Hepatocyte (in vitro differentiated cells): ENCODE measurements at regions not wholly inside any gene's neighbourhood (a gene's known extent, or its start where the extent isn't known, plus 50 kb on each side); places are given as distances from the start of the nearest gene placed in this dataset.

Source experiments
- DNase-seq: peaks from one replicate; pipeline ENCODE4 v3.0.0-alpha.2; 2016; ENCODE audit warnings: low spot score
- H2AFZ ChIP-seq: fragments of 200-600 bp; sonication (generic); 2 replicates; pipeline ENCODE4 v1.6.0; 2016; ENCODE audit warnings: antibody characterized with exemption, mild to moderate bottlenecking
- H3K27ac ChIP-seq: fragments of 200-600 bp; sonication (generic); 2 replicates; pipeline ENCODE4 v1.5.1; 2016; ENCODE audit warnings: mild to moderate bottlenecking
- H3K27me3 ChIP-seq: fragments of 200-600 bp; sonication (generic); 2 replicates; pipeline ENCODE4 v1.6.1; 2016
- H3K36me3 ChIP-seq: fragments of 200-600 bp; sonication (generic); replicated peaks from 2 replicates; pipeline ENCODE4 v1.5.1; 2016; ENCODE audit warnings: low read depth; ENCODE audit not compliant: insufficient read depth
- H3K4me1 ChIP-seq: fragments of 200-600 bp; sonication (generic); 2 replicates; pipeline ENCODE4 v1.5.1; 2016; ENCODE audit warnings: mild to moderate bottlenecking, moderate library complexity; ENCODE audit not compliant: insufficient read depth
- H3K4me2 ChIP-seq: fragments of 200-600 bp; sonication (generic); 2 replicates; pipeline ENCODE4 v1.6.0; 2016
- H3K4me3 ChIP-seq: fragments of 200-600 bp; sonication (generic); 2 replicates; pipeline ENCODE4 v1.5.1; 2016; ENCODE audit warnings: mild to moderate bottlenecking
- H3K79me2 ChIP-seq: fragments of 200-600 bp; sonication (generic); 2 replicates; pipeline ENCODE4 v1.6.0; 2017; ENCODE audit warnings: mild to moderate bottlenecking
- H3K9me2 ChIP-seq: fragments of 200-600 bp; sonication (generic); replicated peaks from 2 replicates; pipeline ENCODE4 v1.6.0; 2017; ENCODE audit warnings: mild to moderate bottlenecking; ENCODE audit not compliant: insufficient read depth
- H3K9me3 ChIP-seq: fragments of 200-600 bp; sonication (generic); 2 replicates; pipeline ENCODE4 v1.5.1; 2016; ENCODE audit warnings: low read depth, mild to moderate bottlenecking
- H4K20me1 ChIP-seq: fragments of 200-600 bp; sonication (generic); 2 replicates; pipeline ENCODE4 v1.6.0; 2016; ENCODE audit warnings: mild to moderate bottlenecking; ENCODE audit not compliant: insufficient read depth, poor library complexity, severe bottlenecking
- EZH2 ChIP-seq: fragments of 200-600 bp; sonication (generic); IDR thresholded peaks from 2 replicates; pipeline ENCODE4 v1.6.1; 2016; ENCODE audit warnings: antibody characterized with exemption, mild to moderate bottlenecking, borderline replicate concordance
- EZH2phosphoT487 ChIP-seq: fragments of 200-600 bp; sonication (generic); IDR thresholded peaks from one replicate; pipeline ENCODE4 v1.6.1; 2018; ENCODE audit warnings: antibody characterized with exemption, mild to moderate bottlenecking, low read depth, moderate library complexity; ENCODE audit not compliant: unreplicated experiment, severe bottlenecking
- WGBS: methylation state at CpG from one replicate; pipeline ENCODE4 v1.1.6; 2016; ENCODE audit warnings: low lambda C conversion rate; ENCODE audit errors: missing lambda C conversion rate; 5-methylcytosine and 5-hydroxymethylcytosine counted together
- TF ChIP-seq, protein P1 (sequence below): fragments of 200-600 bp; sonication (generic); IDR thresholded peaks from 2 replicates; pipeline ENCODE4 v1.5.1; 2016; ENCODE audit warnings: antibody characterized with exemption, mild to moderate bottlenecking; ENCODE audit not compliant: poor library complexity

DNA sequence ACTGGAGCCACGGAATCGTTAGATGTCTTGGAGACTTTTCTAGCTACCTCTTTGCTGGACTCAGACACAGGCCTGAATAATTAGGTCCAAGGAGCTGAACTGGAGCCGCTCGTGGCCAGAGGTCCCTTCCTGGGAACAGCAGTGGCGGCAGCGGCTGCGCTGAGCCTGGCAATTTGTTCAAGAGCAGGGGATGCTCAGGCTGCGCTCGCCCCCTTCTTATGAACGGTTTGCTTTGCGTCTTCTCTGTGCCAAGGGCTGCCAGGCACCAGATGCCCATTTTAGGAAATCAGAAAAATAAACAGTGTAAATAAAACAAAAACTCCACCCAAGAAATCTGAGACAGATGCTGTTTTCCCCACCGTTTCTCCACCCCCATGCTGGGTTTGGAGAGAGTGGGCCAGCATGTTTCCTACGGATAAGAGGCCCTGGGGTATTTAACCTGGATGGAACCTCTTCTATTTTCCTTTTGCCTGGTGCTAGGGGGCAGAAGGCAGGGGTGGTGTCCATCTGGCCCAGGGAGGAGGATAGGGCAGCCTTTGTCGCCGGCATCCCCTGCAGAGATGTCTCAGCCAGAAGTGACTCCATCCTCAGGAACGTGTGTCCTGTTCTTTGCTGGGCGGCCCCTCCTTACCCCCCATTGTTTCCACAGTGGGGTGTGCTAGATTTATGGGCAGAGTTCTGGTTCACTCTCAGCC lies 163.4 kb downstream of the SEC14L1 start:
- H4K20me1 ChIP-seq = no peaks in the 10 kb centered on the region
- peaks cover 61% of the 10 kb centered on the region for H3K79me2 ChIP-seq
- no peak overlapping the region for H3K4me3 ChIP-seq
- no peaks in the 10 kb centered on the region for H3K9me3 ChIP-seq
- no peak for TF ChIP-seq EZH2phosphoT487
- peak overlapping the region; percentile 58 for H3K27ac ChIP-seq
- H3K36me3 ChIP-seq = no peaks in the 10 kb centered on the region
- no peak overlapping the region for H2AFZ ChIP-seq
- H3K4me2 ChIP-seq = peak overlapping the region; percentile 8
- no peaks in the 10 kb centered on the region for H3K9me2 ChIP-seq
- 68% methylated on average over 17 of the region's 17 CpGs for WGBS
- no peaks in the 10 kb centered on the region for H3K27me3 ChIP-seq
- no peak for DNase-seq
- H3K4me1 ChIP-seq = peaks cover 56% of the 10 kb centered on the region

DNA sequence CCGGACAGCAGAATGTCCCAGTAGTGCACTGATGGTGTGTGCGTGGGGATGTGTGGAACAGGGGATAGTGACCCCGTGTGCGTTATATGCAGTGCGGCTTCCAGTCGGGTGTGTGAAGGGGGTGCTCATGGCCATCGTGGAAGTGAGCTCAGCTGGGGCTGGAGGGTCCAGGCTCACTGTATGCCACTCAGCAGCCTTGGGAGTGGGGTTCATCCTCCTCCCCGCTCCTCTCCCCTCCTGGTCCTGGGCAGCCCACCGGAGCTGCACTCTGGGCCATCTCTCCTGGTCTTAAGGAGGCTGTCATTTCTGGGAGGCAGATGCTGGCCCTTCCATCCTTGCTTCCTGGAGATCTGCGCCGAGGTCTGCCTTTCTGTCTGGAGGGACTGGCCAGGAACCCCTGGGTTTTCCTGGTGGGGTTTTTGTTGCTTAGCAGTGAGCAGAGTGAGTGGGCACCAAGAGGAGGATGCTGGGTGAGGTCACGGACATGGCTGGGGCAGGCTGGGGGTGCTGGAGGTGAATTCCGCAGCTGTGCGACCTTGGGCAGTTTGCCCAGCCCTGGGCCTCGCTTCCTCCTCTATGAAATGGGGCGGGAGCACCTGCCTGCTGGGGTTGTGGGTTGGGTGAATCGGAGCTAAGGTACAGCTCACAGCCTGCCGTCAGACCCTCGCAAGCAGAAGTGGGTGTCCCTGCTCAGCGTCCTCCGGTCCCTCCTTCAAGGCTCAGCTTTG lies 164.1 kb downstream of the SEC14L1 start:
- H3K4me2 ChIP-seq = peak overlapping the region; percentile 8
- WGBS = 81% methylated on average over 21 of the region's 21 CpGs
- H3K27me3 ChIP-seq = no peaks in the 10 kb centered on the region
- peak overlapping the region; percentile 58 for H3K27ac ChIP-seq
- H3K9me3 ChIP-seq = no peaks in the 10 kb centered on the region
- no peak overlapping the region for H3K4me3 ChIP-seq
- no peak for DNase-seq
- no peak for TF ChIP-seq EZH2phosphoT487
- TF ChIP-seq, protein P1, sequence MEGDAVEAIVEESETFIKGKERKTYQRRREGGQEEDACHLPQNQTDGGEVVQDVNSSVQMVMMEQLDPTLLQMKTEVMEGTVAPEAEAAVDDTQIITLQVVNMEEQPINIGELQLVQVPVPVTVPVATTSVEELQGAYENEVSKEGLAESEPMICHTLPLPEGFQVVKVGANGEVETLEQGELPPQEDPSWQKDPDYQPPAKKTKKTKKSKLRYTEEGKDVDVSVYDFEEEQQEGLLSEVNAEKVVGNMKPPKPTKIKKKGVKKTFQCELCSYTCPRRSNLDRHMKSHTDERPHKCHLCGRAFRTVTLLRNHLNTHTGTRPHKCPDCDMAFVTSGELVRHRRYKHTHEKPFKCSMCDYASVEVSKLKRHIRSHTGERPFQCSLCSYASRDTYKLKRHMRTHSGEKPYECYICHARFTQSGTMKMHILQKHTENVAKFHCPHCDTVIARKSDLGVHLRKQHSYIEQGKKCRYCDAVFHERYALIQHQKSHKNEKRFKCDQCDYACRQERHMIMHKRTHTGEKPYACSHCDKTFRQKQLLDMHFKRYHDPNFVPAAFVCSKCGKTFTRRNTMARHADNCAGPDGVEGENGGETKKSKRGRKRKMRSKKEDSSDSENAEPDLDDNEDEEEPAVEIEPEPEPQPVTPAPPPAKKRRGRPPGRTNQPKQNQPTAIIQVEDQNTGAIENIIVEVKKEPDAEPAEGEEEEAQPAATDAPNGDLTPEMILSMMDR = no peak
- no peak for TF ChIP-seq EZH2
- no peak overlapping the region for H2AFZ ChIP-seq
- no peaks in the 10 kb centered on the region for H4K20me1 ChIP-seq
- peaks cover 61% of the 10 kb centered on the region for H3K4me1 ChIP-seq
- no peaks in the 10 kb centered on the region for H3K9me2 ChIP-seq
- H3K79me2 ChIP-seq = peaks cover 64% of the 10 kb centered on the region
- H3K36me3 ChIP-seq = no peaks in the 10 kb centered on the region

DNA sequence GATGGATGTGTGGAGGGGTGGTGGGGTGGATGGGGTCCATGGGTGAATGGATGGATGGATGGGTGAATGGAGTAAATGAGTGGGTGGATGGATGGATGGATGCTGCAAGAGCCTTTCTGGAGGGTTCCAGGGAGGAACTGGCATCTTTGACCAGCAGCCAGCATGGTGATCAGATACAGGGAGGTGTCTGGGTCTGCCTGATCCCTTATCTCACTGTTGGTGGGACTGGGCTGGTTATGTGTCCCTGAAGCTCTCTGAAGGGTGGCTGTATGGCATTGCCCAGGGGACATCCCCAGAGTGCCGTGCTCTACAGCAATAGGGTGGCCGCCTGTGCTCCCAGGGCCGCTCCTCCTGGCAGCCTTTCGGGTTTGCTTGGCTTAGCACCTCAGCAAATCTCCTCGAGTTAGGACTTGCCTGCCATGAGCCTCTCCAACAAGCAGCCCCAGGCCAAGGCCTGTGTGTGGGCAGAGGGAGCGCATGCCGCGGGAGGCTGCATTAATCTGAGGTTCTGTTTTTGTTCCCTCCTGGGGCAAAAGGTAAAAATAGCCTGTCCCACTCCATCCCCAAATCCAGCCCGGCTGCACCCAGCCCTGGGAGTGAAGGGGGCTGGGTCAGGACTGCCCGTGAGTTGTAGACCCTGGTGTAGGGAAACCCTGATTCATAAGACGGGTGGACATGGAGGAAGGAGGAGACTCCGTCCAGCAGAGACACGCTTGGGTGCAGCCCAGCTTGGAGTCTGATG lies 165.4 kb downstream of the SEC14L1 start:
- Histone ChIP-seq H3K36me3 (no peaks in the 10 kb centered on the region), H3K27ac (peak overlapping the region; percentile 85), H3K9me2 (no peaks in the 10 kb centered on the region), H3K4me2 (peak overlapping the region; percentile 49), H3K4me3 (no peak overlapping the region), H3K9me3 (no peaks in the 10 kb centered on the region), H4K20me1 (no peaks in the 10 kb centered on the region), H3K79me2 (peaks cover 77% of the 10 kb centered on the region), H3K4me1 (peaks cover 61% of the 10 kb centered on the region), H3K27me3 (no peaks in the 10 kb centered on the region), H2AFZ (no peak overlapping the region)
- WGBS = 82% methylated on average over 13 of the region's 13 CpGs
- DNase-seq = no peak
- no peak for TF ChIP-seq EZH2
- TF ChIP-seq, protein P1 = no peak
- no peak for TF ChIP-seq EZH2phosphoT487
